Mucosa of descending colon (tissue), 3 donors: ENCODE measurements at regions not wholly inside any gene's neighbourhood (a gene's known extent, or its start where the extent isn't known, plus 50 kb on each side); places are given as distances from the start of the nearest gene placed in this dataset.

ENCODE experiments used
- ATAC-seq: fragments of 200-7000 bp; cut with Tn5 transposase; one replicate; pipeline ENCODE4 v1.9.1; 2020; ENCODE audit warnings: mild to moderate bottlenecking, moderate library complexity
- DNase-seq, 3 donors: peaks; one replicate each; pipeline ENCODE4 v3.0.0-alpha.2; 2020
- H3K36me3 ChIP-seq: fragments of 200-600 bp; one replicate; pipeline ENCODE4 v1.8.0; 2021; ENCODE audit warnings: low read depth, mild to moderate bottlenecking
- H3K4me1 ChIP-seq: fragments of 200-600 bp; one replicate; pipeline ENCODE4 v1.8.0; 2021; ENCODE audit warnings: low read depth, mild to moderate bottlenecking
- H3K4me3 ChIP-seq: fragments of 200-600 bp; one replicate; pipeline ENCODE4 v1.8.0; 2021; ENCODE audit warnings: mild to moderate bottlenecking
- H3K9me3 ChIP-seq: fragments of 200-600 bp; one replicate; pipeline ENCODE4 v1.8.0; 2021; ENCODE audit warnings: mild to moderate bottlenecking
- CTCF ChIP-seq: fragments of 200-600 bp; IDR thresholded peaks from one replicate; pipeline ENCODE4 v1.8.0; 2022; ENCODE audit warnings: antibody characterized with exemption, mild to moderate bottlenecking
- intact Hi-C, 2 donors: fragments of 100-400 bp; cut with DNase I in 1 of 2; cut with micrococcal nuclease in 1 of 2; formaldehyde crosslinking; loops; one replicate each; pipeline versions ENCODE4 v1.11.0 to v1.11.1; 2022; cut with DNase I, micrococcal nuclease
- donor health status: DM: no; HTN: no; CAD: no; lungs with moderate emphysema.
- donor health status: DM: no; HTN: no; CAD: no.
- donor health status: DM: no; HTN: yes; CAD: no.

- intact Hi-C loops = no loop called here
- DNase-seq = no peak
- H3K4me3 ChIP-seq = no peak overlapping the region
Measured at GRCh38 chr6:80547827-80548226, 441.4 kb downstream of the BCKDHB start.

DNA sequence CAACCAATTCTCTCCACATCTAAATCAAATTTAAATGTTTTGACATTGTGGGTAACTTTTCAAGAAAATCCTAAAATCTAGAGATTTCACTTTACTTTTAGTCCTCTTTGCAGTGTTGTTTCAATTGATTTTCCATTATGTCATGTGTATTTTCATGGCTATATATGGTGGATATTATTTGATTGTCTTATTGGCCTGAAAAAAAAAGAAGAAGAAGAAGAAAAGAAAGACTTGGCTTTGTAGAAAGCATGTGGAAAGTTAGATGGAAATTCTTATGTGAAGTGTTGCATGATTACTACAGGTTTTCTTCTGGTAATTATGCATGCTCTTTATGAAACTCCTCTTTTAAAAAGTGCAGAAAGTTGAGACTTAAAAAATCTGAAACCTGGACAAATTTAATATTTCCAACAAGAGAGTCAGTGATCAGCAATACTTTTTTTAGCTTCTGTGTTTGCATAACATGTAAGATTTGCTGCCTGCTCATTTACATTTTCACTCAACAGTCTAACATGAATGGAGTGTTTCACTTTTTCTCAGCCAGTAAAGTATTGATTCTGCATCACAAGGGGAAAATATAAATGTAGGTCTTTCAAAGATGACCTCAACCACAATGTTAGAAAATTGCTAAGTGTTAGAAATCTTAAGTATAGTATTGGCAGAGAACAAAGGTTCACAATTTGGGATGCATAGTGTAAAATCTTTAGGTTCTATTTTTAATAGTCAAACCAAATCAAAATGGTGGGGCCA, 438.7 kb downstream of the BCKDHB start:
- ATAC-seq = no peak
- TF ChIP-seq CTCF = no peak

More at GRCh38 chr6:80547827-80548226, 441.4 kb downstream of the BCKDHB start:
- no peaks in the 10 kb centered on the region for H3K36me3 ChIP-seq
- no peaks in the 10 kb centered on the region for H3K4me1 ChIP-seq
- no peak for ATAC-seq
- no peak for TF ChIP-seq CTCF
- H3K9me3 ChIP-seq = no peaks in the 10 kb centered on the region

GRCh38 chr6:80544555-80544954, 438.1 kb downstream of the BCKDHB start:
- no peak for TF ChIP-seq CTCF
- H3K9me3 ChIP-seq = no peaks in the 10 kb centered on the region
- intact Hi-C loops = no loop called here
- H3K4me1 ChIP-seq = no peaks in the 10 kb centered on the region
- no peaks in the 10 kb centered on the region for H3K36me3 ChIP-seq
- no peak for DNase-seq
- no peak for ATAC-seq
- H3K4me3 ChIP-seq = no peak overlapping the region

More for the DNA sequence above, 438.7 kb downstream of the BCKDHB start:
- Histone ChIP-seq H3K9me3 (no peaks in the 10 kb centered on the region), H3K36me3 (no peaks in the 10 kb centered on the region), H3K4me1 (no peaks in the 10 kb centered on the region), H3K4me3 (no peak overlapping the region)
- DNase-seq = no peak
- intact Hi-C loops = no loop called here

DNA sequence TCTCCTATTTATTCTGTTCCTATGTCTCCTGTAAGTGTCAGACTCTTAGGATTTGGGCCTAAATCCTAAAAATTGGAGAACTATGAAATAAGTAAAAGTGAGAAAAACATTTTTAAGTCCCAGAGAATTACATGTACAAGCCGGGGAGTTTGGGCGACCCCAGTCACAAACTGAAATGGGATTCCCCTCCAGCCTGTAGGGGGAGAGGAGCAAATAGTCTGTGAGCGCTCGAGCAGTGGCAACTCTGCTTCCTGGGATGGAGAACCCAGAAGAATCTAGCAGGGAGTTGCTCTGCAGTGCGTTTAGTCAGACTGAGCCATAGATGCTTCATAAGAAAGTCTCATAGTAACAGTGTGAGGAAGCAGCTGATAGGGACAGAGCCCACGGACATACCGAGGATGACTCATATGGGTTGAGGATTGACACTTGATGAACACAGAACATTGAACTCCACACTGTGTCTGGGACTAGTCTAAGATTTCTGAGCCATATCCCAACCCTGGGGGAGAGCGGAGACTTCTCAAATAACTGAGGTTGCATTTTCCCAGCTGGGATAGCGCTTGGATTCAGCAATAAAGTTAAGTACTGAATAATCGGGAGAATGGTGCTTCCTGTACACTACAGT, 437.2 kb downstream of the BCKDHB start:
- Histone ChIP-seq H3K4me3 (no peak overlapping the region), H3K9me3 (no peaks in the 10 kb centered on the region), H3K4me1 (no peaks in the 10 kb centered on the region), H3K36me3 (no peaks in the 10 kb centered on the region)
- TF ChIP-seq CTCF = no peak
- no peak for DNase-seq
- ATAC-seq = no peak
- intact Hi-C loops = no loop called here

GRCh38 chr6:80543151-80543550, 436.7 kb downstream of the BCKDHB start:
- DNase-seq = no peak
- Histone ChIP-seq H3K4me3 (no peak overlapping the region), H3K36me3 (no peaks in the 10 kb centered on the region), H3K9me3 (no peaks in the 10 kb centered on the region), H3K4me1 (no peaks in the 10 kb centered on the region)
- no peak for TF ChIP-seq CTCF
- intact Hi-C loops = no loop called here
- ATAC-seq = no peak
